H9 (cell line): ENCODE measurements at regions not wholly inside any gene's neighbourhood (a gene's known extent, or its start where the extent isn't known, plus 50 kb on each side); places are given as distances from the start of the nearest gene placed in this dataset.

Experiments
- DNase-seq: peaks from one replicate; pipeline ENCODE4 v3.0.0-alpha.2; 2017
- H2AFZ ChIP-seq: one replicate; pipeline ENCODE4 v1.6.1; 2013; ENCODE audit warnings: mild to moderate bottlenecking, low read length, control low read depth, moderate library complexity
- H2AK5ac ChIP-seq: 2 replicates; pipeline ENCODE4 v1.6.1; 2013; ENCODE audit warnings: low read length, control low read depth, mixed read lengths; ENCODE audit not compliant: insufficient read length
- H2BK120ac ChIP-seq: one replicate; pipeline ENCODE4 v1.6.1; 2013; ENCODE audit warnings: low read depth, mild to moderate bottlenecking, low read length, control low read depth, inconsistent platforms; ENCODE audit not compliant: poor library complexity, severe bottlenecking
- H2BK12ac ChIP-seq: 2 replicates; pipeline ENCODE4 v1.6.1; 2013; ENCODE audit warnings: low read length, control low read depth, mixed read lengths, low read depth; ENCODE audit not compliant: insufficient read length
- H2BK15ac ChIP-seq: 2 replicates; pipeline ENCODE4 v1.6.1; 2013; ENCODE audit warnings: low read depth, low read length, control low read depth
- H2BK20ac ChIP-seq: one replicate; pipeline ENCODE4 v1.6.1; 2013; ENCODE audit warnings: low read depth, mild to moderate bottlenecking, low read length, control low read depth, inconsistent platforms; ENCODE audit not compliant: poor library complexity, severe bottlenecking
- H2BK5ac ChIP-seq: 2 replicates; pipeline ENCODE4 v1.6.1; 2013; ENCODE audit warnings: low read length, control low read depth, mixed read lengths; ENCODE audit not compliant: insufficient read length
- H3K14ac ChIP-seq: 2 replicates; pipeline ENCODE4 v1.6.1; 2013; ENCODE audit warnings: low read length, control low read depth; ENCODE audit not compliant: insufficient read depth
- H3K18ac ChIP-seq: 2 replicates; pipeline ENCODE4 v1.6.1; 2013; ENCODE audit warnings: low read depth, mild to moderate bottlenecking, mixed read lengths, low read length, control low read depth; ENCODE audit not compliant: insufficient read length
- H3K23ac ChIP-seq: 2 replicates; pipeline ENCODE4 v1.6.1; 2013; ENCODE audit warnings: low read length, control low read depth, mixed read lengths, low read depth; ENCODE audit not compliant: insufficient read length
- H3K23me2 ChIP-seq: 2 replicates; pipeline ENCODE4 v1.6.1; 2013; ENCODE audit warnings: low read depth, mild to moderate bottlenecking, mixed read lengths, low read length, control low read depth; ENCODE audit not compliant: insufficient read length, poor library complexity, severe bottlenecking
- H3K27ac ChIP-seq: 2 replicates; pipeline ENCODE4 v1.5.1; 2013; ENCODE audit warnings: low read length, control low read depth, mixed read lengths, low read depth; ENCODE audit not compliant: insufficient read length
- H3K27me3 ChIP-seq: 2 replicates; pipeline ENCODE4 v1.6.1; 2013; ENCODE audit warnings: low read length, control low read depth, inconsistent platforms; ENCODE audit not compliant: insufficient read depth
- H3K4ac ChIP-seq: 2 replicates; pipeline ENCODE4 v1.6.1; 2013; ENCODE audit warnings: low read depth, mild to moderate bottlenecking, control low read depth, inconsistent platforms, low read length, moderate library complexity
- H3K4me1 ChIP-seq: 2 replicates; pipeline ENCODE4 v1.6.1; 2013; ENCODE audit warnings: low read length, control low read depth, inconsistent platforms; ENCODE audit not compliant: insufficient read depth
- H3K4me2 ChIP-seq: 2 replicates; pipeline ENCODE4 v1.6.1; 2013; ENCODE audit warnings: low read length, control low read depth, mixed read lengths; ENCODE audit not compliant: insufficient read length, insufficient read depth
- H3K56ac ChIP-seq: 2 replicates; pipeline ENCODE4 v1.6.1; 2013; ENCODE audit warnings: low read depth, mild to moderate bottlenecking, mixed read lengths, low read length, control low read depth; ENCODE audit not compliant: insufficient read length
- H3K79me1 ChIP-seq: 2 replicates; pipeline ENCODE4 v1.6.1; 2013; ENCODE audit warnings: low read depth, mild to moderate bottlenecking, moderate library complexity, low read length, control low read depth, inconsistent platforms; ENCODE audit not compliant: insufficient read depth, poor library complexity, severe bottlenecking
- H3K79me2 ChIP-seq: 2 replicates; pipeline ENCODE4 v1.6.1; 2013; ENCODE audit warnings: low read length, control low read depth, inconsistent platforms; ENCODE audit not compliant: insufficient read depth
- H3K9ac ChIP-seq: 2 replicates; pipeline ENCODE4 v1.6.1; 2013; ENCODE audit warnings: low read length, control low read depth, mixed read lengths; ENCODE audit not compliant: insufficient read length; ENCODE audit errors: extremely low read depth
- H3K9me3 ChIP-seq: one replicate; pipeline ENCODE4 v1.6.1; 2013; ENCODE audit warnings: low read depth, low read length, inconsistent platforms; ENCODE audit not compliant: control insufficient read depth
- H3T11ph ChIP-seq: one replicate; pipeline ENCODE4 v1.6.1; 2013; ENCODE audit warnings: mild to moderate bottlenecking, low read length, control low read depth, inconsistent platforms
- H4K20me1 ChIP-seq: one replicate; pipeline ENCODE4 v1.6.1; 2013; ENCODE audit not compliant: control insufficient read depth, insufficient read length, insufficient read depth
- H4K5ac ChIP-seq: 2 replicates; pipeline ENCODE4 v1.6.1; 2013; ENCODE audit warnings: low read depth, mild to moderate bottlenecking, mixed read lengths, low read length, control low read depth; ENCODE audit not compliant: insufficient read length
- H4K8ac ChIP-seq: replicated peaks from 2 replicates; pipeline ENCODE4 v1.6.1; 2013; ENCODE audit warnings: low read length, control low read depth, mixed read lengths, low read depth; ENCODE audit not compliant: insufficient read length
- H4K91ac ChIP-seq: 2 replicates; pipeline ENCODE4 v1.6.1; 2013; ENCODE audit warnings: low read depth, mild to moderate bottlenecking, moderate library complexity, mixed read lengths, low read length, control low read depth; ENCODE audit not compliant: insufficient read length
- H3K27ac Mint-ChIP-seq, 3 experiments: 2 replicates in 2 of 3; 3 replicates in 1 of 3; pipeline ENCODE4 v1.8.0; 2020 to 2021; ENCODE audit warnings: mixed read lengths in 3 of 3, mild to moderate bottlenecking in 1 of 3, moderate library complexity in 1 of 3
- H3K27me3 Mint-ChIP-seq: 2 replicates; pipeline ENCODE4 v1.8.0; 2021; ENCODE audit warnings: low read depth, mild to moderate bottlenecking, moderate library complexity, mixed read lengths
- H3K36me3 Mint-ChIP-seq, 3 experiments: 2 replicates in 2 of 3; 3 replicates in 1 of 3; pipeline ENCODE4 v1.8.0; 2020 to 2021; ENCODE audit warnings: low read depth in 3 of 3, mixed read lengths in 3 of 3; ENCODE audit not compliant: insufficient read depth in 1 of 3
- H3K4me1 Mint-ChIP-seq, 2 experiments: 2 replicates each; pipeline ENCODE4 v1.8.0; 2020; ENCODE audit warnings: mixed read lengths in 2 of 2
- H3K4me3 Mint-ChIP-seq, 2 experiments: 2 replicates in 1 of 2; 3 replicates in 1 of 2; pipeline ENCODE4 v1.8.0; 2020 to 2021; ENCODE audit warnings: mild to moderate bottlenecking in 2 of 2, mixed read lengths in 2 of 2, moderate library complexity in 1 of 2
- H3K9me3 Mint-ChIP-seq, 2 experiments: 2 replicates in 1 of 2; 3 replicates in 1 of 2; pipeline ENCODE4 v1.8.0; 2020; ENCODE audit warnings: mild to moderate bottlenecking in 2 of 2, mixed read lengths in 2 of 2, moderate library complexity in 1 of 2
- CTCF ChIP-seq: fragments of 200-600 bp; sonication (generic); conservative IDR thresholded peaks from 3 replicates; pipeline ENCODE4 v1.8.0; 2021; ENCODE audit warnings: antibody characterized with exemption, mild to moderate bottlenecking
- WGBS: extraction: QIAGEN DNeasy Blood & Tissue Kit; methylation state at CpG from one replicate; pipeline ENCODE4 v1.1.7; 2013; ENCODE audit warnings: missing lambda C conversion rate, low lambda C conversion rate, mixed read lengths; ENCODE audit not compliant: insufficient read length; ENCODE audit errors: extremely low coverage; 5-methylcytosine and 5-hydroxymethylcytosine counted together

- no peak overlapping the region for H3T11ph ChIP-seq
- peak overlapping the region in 1 of 3 experiments; percentile 21; a peak in 1 of 7 replicates for H3K27ac Mint-ChIP-seq
- H3K36me3 Mint-ChIP-seq = no peaks in the 10 kb centered on the region
- no peak overlapping the region for H3K27ac ChIP-seq
- no peak overlapping the region for H2BK20ac ChIP-seq
- H3K79me1 ChIP-seq = no peaks in the 10 kb centered on the region
- no peak for TF ChIP-seq CTCF
- H2BK5ac ChIP-seq = no peak overlapping the region
- H3K79me2 ChIP-seq = no peaks in the 10 kb centered on the region
- no peaks in the 10 kb centered on the region for H4K20me1 ChIP-seq
- no peak overlapping the region for H3K4ac ChIP-seq
- no peak overlapping the region for H2AK5ac ChIP-seq
- H4K8ac ChIP-seq = no peak overlapping the region
- no peak overlapping the region for H3K23ac ChIP-seq
- no peaks in the 10 kb centered on the region; the same call in 1 of the 2 replicates for H3K27me3 Mint-ChIP-seq
- no peaks in the 10 kb centered on the region for H3K27me3 ChIP-seq
- H3K9ac ChIP-seq = no peak overlapping the region
- H3K56ac ChIP-seq = no peak overlapping the region
- H2BK120ac ChIP-seq = no peak overlapping the region
- H3K9me3 Mint-ChIP-seq = no peaks in the 10 kb centered on the region
- DNase-seq = no peak
- H2BK12ac ChIP-seq = no peak overlapping the region
- H3K23me2 ChIP-seq = no peaks in the 10 kb centered on the region
- no peak overlapping the region for H4K5ac ChIP-seq
- H3K4me3 Mint-ChIP-seq = no peak overlapping the region
- H3K4me1 Mint-ChIP-seq = no peaks in the 10 kb centered on the region
- H3K4me2 ChIP-seq = no peak overlapping the region
- H2AFZ ChIP-seq = no peak overlapping the region
- no CpG with 5 or more reads among the region's 2 CpGs for WGBS
- no peak overlapping the region for H2BK15ac ChIP-seq
- no peaks in the 10 kb centered on the region for H3K9me3 ChIP-seq
- H3K4me1 ChIP-seq = no peaks in the 10 kb centered on the region
- H3K18ac ChIP-seq = no peak overlapping the region
- H3K14ac ChIP-seq = no peak overlapping the region
- H4K91ac ChIP-seq = no peak overlapping the region
Measured at GRCh38 chr14:98187281-98187680, 1084.7 kb downstream of the BCL11B start.
